NCI-H2171 (cell line): ENCODE measurements at regions not wholly inside any gene's neighbourhood (a gene's known extent, or its start where the extent isn't known, plus 50 kb on each side); places are given as distances from the start of the nearest gene placed in this dataset.

ENCODE experiments used
- DNase-seq: peaks from one replicate; lab custom pipeline; 2025; lab: John Stamatoyannopoulos, UW

- DNase-seq = no peak
Measured at GRCh38 chr16:8519179-8519578, 71.1 kb downstream of the TMEM114 start.

DNA sequence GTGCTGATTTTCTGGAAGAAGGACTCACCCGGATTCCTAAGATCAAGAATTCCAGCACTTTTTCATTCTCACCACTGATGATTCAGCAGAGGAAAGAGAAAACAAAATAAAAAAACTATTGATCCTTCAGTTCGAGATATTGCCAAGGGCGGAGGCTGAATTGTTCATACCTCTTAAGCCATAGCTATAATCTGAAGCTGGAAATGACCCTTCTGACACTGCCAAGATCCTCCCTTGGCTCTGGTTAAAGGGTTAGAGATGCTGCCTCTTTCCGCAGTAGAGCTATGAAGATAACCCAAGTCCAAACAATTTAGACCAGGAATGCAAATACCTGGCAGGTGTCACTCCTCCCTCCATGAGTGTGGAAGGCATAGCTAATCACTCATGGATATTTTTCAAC lies 73.0 kb downstream of the TMEM114 start:
- no peak for DNase-seq

GRCh38 chr16:8516471-8516870 lies 73.8 kb downstream of the TMEM114 start:
- no peak for DNase-seq

DNA sequence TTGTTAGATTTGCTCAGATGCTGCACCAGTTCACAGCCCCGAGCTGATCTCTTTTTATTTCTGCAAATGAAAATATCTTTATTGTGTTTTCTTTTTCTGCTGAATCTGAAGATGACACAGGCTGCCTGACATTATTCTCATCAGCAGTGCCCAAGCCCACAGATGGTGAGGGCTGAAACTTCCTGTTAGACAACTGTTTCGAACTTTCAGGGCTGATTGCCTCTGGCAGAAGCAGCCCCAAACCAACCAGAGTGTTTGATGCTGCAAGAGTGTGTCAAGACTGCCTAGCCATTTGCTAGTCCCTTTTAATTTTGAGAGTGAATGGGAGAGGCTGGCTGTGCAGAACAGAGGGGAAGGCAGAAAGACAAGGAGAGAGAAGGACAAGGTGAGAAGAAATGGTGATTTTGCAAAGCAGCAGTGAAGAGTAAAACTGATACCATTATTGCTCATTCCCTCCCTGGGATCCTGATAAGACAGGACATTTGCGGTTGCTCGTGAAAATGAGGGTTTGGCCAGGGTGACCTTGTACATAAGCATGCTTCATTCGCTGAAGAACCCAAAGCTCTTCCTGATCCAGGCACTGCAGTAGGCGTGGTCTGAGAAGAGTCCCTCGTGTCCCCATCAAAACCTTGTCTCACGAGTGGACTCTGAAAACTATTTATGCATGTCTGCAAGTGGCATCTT lies 77.2 kb downstream of the TMEM114 start:
- no peak for DNase-seq

GRCh38 chr16:8511464-8511863 lies 78.8 kb downstream of the TMEM114 start:
- no peak for DNase-seq

DNA sequence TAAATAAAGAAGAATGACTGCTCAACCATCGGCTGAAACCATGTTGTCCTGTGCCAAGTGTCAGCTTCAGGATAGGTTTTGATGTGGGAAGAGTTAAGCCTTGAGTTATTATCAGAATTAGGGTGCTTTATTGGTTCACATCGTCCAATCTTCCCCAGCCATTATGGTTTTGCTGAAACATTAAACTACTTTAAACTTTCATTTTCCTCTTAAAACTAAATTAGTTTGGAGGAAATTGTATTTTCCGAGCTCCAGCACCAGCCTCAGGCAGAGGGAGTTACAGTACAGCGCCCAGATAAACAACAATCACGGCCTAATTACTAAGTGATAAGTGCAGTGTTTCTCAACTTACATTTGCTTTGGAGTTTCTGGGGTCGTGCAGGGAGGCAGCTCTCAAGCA lies 80.2 kb downstream of the TMEM114 start:
- DNase-seq = no peak

DNA sequence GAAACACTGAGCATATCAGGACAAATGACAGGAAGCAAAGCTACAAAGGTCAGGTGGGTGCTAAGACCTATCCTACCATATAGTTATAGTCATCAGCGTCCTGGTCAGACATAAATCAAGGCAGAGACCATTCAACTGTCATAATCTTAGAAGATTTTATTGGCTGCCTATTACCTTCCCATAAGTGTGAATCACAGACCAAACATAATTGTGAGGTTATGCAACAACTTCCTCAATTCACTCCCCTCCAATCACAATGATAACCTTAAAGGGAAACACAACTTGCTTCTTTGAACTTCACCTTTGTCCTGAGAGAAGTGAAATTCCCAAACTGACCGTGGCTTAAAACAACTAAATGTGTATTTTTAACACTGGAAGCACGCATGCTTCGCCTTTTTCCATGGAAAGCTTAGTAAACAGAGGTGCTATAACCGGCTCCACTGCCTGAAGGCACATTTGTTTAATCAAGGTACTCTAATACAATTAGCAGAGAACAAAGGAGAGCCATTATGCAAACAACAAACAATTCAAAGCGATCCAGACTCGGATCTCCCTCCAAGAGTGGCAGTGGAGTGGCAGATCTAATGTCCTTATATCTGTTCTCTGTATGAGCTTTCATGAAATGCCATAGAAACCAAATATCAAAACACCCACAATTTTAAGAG lies 84.9 kb downstream of the TMEM114 start:
- no peak for DNase-seq

- no peak for DNase-seq
Measured at GRCh38 chr16:8502446-8502845, 87.9 kb downstream of the TMEM114 start.

GRCh38 chr16:8500351-8500750 lies 90.0 kb downstream of the TMEM114 start:
- DNase-seq = no peak

DNA sequence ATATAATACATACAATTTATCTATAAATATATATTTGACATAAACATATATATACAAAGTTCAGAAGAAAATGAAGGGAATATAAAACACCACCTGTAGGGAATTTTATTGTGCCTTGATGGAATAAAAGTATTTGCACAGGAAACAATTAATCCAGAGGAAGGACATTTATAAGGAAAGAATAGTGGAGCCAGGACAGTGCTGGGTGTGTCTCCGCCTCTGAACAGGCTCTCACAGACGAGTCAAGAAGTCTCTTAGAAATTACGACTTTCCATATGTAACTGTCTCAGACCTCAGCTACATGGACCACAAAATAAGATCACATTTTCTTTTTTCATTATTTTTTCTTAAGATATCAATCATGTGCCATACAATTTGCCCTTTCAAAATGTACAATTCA lies 93.9 kb downstream of the TMEM114 start:
- no peak for DNase-seq

GRCh38 chr16:8493972-8494371 lies 96.3 kb downstream of the TMEM114 start:
- DNase-seq = no peak

DNA sequence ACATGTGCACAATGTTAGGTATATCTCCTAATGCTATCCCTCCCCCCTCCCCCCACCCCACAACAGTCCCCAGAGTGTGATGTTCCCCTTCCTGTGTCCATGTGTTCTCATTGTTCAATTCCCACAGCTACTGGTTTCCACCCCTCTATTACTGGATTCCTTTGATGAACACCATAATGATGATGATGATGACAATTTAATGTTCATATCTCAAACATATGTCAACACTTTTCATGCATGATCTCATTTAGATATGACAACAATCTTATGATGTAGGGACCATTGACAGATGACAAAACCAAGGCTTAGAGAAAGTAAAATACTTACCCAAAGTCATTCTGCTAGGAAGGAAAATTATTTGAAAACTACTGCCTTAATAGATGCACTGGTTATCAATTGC lies 97.6 kb downstream of the TMEM114 start:
- DNase-seq = no peak

DNA sequence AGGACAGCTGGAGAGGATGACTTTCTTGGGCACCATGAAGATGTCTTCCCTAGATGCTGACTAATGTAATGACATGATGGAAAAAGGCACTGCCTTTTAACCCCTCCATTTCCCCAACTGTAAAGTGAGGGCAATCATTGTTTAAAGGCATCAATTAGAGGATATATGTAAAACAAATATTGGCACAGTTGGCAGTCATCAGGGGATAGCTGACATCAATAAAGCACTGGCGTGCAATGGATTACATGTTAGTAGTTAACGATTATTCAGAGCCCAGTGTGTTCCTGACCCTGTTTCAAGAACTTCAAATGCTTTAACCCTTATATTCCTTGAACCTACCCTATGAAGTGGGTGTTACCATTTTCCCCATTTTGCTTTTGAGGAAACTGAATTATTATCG lies 100.7 kb downstream of the TMEM114 start:
- DNase-seq = no peak

DNA sequence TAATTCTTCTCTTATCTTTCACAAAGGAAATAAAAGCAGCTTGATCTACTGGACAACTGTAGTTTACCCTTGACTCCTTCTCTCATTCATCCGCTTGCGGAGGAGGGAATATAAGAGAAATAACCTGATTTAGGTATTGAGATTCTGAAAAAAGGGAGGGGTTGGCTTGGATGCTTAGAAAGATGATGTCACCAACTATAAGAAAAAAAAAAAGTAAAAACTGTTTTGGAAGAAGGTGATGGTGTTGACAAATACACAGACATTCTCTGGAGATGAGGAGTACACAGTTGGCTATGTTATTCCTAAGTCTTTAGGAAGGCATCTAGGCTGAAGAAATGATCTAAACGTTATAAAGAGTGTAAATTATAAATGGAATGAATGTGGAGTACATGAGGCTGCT lies 103.3 kb downstream of the TMEM114 start:
- no peak for DNase-seq

DNA sequence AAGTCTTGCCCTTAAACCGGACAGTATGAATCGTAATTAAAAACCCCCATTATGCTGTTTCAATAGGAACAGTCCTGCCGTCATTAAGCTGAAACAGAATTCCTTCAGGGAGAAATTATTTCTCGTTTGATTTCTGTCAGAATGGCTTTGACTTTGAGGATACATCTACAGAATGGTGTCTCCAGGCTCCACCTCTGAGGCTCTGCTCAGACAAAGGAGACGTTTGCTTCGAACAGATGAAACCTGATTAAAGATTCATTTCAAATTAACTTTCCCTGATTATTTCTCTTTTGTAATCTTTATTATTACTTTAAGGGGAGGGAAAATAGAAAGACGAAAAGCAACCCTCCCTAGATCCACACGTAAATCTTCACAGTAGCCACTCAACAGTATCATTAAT lies 106.9 kb downstream of the TMEM114 start:
- no peak for DNase-seq

GRCh38 chr16:8481810-8482209 lies 108.5 kb downstream of the TMEM114 start:
- DNase-seq = no peak

DNA sequence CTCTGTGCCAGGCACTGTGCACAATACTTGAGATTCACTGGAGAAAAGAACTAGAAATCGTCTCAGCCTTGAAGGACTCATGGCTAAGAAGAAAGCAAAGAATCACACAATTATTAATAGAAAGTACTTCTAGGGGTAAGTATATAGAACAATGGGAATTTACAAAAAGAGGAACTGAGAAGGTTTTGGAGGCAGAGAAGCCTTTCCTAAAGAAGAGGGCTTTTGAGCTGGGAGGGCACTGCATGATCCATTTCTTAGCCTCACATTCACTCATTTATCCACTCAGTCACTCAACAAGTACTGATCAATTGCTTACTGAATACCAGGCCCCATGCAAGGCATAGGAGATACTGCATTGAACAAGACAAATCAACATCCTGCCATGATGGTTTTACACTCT lies 113.5 kb downstream of the TMEM114 start:
- no peak for DNase-seq

GRCh38 chr16:8474587-8474986 lies 115.7 kb downstream of the TMEM114 start:
- peak; percentile 65 for DNase-seq

- DNase-seq = no peak
Measured at GRCh38 chr16:8469102-8469778, 121.1 kb downstream of the TMEM114 start.

GRCh38 chr16:8464979-8465378 lies 125.3 kb downstream of the TMEM114 start:
- DNase-seq = no peak

GRCh38 chr16:8459085-8459733 lies 131.1 kb downstream of the TMEM114 start:
- DNase-seq = no peak

DNA sequence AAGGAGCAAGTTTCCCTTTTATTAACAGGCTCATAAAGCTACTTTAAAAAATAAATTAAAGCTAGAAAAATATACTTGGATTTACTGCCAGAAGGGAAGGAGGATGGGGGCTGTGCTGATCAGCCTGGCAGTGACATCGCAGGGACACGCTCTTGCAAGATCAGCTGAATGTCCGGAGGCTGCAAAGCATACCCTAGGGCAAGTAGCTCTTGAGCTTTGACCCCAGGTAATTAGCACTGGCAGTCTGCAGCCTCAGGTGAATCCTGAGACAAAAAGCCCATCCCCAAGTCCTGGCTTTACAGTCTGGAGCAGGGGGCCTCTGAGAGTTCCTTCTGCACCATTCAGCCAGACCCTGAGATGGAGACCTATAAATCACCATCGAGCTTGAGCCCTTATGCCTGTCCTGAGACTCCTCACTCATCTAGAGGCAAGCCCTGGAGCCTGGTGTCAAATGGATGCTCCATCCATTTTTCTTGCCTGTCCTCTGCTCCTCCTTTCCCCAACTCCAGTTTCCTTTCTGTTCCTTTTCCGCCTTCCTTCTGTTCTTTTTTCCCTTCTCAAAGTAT lies 131.7 kb downstream of the TMEM114 start:
- no peak for DNase-seq

GRCh38 chr16:8453359-8453758 lies 137.0 kb downstream of the TMEM114 start:
- DNase-seq = no peak
